CD4-positive, alpha-beta T cell treated with Interleukin-1 beta for 1 hour (primary cell): ENCODE measurements at regions not wholly inside any gene's neighbourhood (a gene's known extent, or its start where the extent isn't known, plus 50 kb on each side); places are given as distances from the start of the nearest gene placed in this dataset.

ENCODE experiments used
- DNase-seq, 2 donors: peaks; one replicate each; pipeline ENCODE4 v3.0.0-alpha.2; 2020 to 2022

DNA sequence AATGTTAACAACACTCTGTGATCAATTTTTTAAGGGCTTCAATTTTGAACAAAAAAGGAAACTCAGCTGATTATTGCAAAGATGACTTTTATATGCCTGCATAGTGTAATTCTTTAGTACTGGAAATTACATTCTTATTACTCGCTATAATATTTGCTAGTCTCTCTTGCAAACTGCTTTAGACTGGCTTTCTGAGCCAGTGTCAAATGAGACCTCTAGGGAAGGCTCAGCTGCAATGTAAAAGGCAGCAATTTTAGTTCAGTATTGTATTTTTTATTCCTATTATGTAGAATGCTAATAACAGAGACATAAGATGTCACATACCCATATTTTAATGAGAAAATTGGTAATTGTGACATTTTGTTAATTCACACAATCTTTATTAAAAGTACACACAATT lies 338.1 kb upstream of the LYPLAL1 start:
- DNase-seq: no peak

GRCh38 chr1:218836264-218836663 lies 337.4 kb upstream of the LYPLAL1 start:
- no peak for DNase-seq

GRCh38 chr1:218837051-218837450 lies 336.6 kb upstream of the LYPLAL1 start:
- DNase-seq: no peak

DNA sequence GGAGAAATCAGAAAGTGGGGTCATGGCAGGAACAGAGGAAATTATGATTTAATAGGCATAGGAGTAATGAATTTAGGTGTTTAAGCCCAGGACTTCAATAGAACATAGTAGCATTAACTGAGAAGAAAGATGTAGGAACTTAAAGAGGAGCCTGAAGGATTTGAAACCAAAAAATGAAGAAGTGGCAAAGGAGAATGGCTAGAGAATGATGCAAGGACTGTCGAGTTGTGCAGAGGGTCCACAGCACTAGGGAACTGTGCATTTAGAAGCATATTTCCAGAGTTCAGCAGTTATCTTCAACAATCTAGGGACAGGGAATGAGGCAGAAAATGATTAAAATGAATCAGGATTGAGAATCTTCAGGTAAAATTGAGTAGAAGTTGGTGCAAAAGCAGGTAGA lies 328.1 kb upstream of the LYPLAL1 start:
- no peak for DNase-seq

DNA sequence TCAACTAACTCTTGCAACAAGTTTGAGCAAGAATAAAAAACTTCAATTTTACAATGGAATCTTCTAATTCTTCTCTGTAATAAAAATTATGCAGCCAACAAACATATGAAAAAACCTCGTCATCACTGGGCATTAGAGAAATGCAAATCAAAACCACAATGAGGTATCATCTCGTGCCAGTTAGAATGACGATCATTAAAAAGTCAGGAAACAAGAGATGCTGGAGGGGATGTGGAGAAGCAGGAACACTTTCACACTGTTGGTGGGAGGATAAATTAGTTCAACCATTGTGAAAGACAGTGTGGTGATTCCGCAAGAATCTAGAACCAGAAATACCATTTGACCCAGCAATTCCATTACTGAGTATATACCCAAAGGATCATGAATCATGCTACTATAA lies 327.5 kb upstream of the LYPLAL1 start:
- no peak for DNase-seq

GRCh38 chr1:218847089-218847768 lies 326.4 kb upstream of the LYPLAL1 start:
- no peak for DNase-seq

DNA sequence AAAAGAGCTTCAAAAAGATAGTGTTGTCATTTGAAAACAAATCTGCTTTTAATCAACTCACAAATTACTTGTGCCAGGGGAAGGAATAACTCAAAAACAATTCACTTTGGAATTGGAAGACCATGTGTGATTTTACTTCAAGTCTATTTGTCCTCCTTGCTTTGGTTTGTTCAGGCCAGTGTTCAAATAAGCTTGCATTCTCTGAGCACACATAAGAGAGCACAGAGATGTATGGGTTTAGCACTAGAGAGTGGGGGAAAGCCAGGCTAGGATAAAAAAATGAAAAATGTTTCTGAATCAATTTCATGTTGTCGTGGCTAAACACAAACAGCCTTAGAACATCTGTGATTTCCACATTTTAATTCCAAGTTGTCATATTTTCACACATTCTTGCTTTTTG lies 325.7 kb upstream of the LYPLAL1 start:
- no peak for DNase-seq

DNA sequence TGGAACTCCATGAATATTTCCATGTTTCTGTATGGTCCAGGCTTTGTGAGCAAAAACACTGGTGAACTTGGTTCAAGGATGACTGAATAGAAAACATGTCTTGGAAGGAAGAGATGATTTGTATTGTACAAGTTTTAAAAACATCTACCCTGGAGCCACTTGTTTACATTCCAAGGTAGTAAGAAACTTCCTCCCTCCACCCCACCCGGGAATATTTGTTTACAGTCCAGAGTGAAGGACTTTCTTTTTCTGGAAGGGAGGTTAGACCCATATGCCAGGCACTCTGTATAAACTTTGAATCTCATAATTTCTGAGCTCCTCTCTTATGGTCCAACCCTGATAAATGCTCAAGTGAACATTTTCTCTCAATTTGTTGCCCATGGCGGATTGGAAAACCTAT lies 323.3 kb upstream of the LYPLAL1 start:
- DNase-seq: no peak

GRCh38 chr1:218851586-218851985 lies 322.1 kb upstream of the LYPLAL1 start:
- no peak for DNase-seq

- no peak for DNase-seq
Observed at GRCh38 chr1:218852527-218852926, 321.2 kb upstream of the LYPLAL1 start.

GRCh38 chr1:218863987-218864386 lies 309.7 kb upstream of the LYPLAL1 start:
- no peak for DNase-seq

DNA sequence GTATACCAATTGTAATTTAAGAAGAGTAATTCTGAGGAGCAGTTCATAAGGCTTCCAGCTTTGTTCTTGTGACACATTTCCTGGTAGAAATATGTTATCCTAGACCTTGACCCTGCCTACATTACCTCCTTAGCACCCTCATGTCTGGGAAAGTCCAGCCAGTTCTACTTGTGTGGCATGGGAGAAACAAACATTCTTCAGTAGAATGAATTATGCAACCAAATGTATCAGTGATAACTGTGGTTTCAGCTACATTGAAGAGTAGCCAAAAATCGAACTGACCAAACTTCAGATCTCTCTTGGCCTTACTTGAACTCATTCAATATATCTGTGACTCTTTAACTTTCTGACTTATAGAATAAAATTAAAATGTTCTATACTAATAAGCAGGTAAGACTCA lies 308.1 kb upstream of the LYPLAL1 start:
- DNase-seq: no peak

DNA sequence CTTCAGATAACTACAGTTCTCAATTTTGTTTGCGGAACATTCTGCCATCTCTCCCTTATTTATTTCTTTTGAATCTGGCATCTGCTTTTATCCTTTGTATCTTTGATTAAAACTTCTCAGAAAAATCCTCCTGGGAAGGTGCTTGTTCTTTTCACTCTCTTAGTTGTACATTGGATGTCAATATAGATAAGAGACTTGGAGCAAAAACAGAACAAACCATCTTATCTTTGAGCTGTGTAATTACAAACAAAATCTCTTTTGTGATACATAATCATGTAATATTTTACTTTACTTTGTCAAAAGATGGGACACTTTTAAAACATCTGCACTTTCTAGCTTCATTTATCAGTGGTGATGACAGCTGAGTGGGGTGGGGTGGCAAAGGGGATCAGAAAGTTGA lies 307.2 kb upstream of the LYPLAL1 start:
- no peak for DNase-seq

GRCh38 chr1:218867066-218867465 lies 306.6 kb upstream of the LYPLAL1 start:
- no peak for DNase-seq

- no peak for DNase-seq
Observed at GRCh38 chr1:218867941-218868626, 305.6 kb upstream of the LYPLAL1 start.

GRCh38 chr1:218869276-218869675 lies 304.4 kb upstream of the LYPLAL1 start:
- no peak for DNase-seq

DNA sequence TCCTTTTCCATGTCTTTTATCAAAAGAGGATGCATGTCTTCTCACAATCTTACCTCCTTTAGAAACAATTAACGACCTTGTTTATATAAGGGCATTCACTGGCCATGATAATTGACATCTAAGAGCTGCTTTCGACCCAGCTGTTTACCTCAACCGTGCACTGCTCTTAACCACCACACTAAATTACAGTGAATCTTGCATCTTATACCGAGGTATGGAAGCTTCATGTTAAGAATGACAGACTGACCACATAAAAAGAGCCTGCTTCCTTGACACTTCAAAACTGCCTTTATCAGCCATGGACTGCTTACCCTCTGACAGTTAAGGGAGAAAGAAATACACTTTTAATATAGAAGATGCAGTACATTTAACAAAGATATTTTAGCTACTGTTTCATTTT lies 301.7 kb upstream of the LYPLAL1 start:
- DNase-seq: no peak

DNA sequence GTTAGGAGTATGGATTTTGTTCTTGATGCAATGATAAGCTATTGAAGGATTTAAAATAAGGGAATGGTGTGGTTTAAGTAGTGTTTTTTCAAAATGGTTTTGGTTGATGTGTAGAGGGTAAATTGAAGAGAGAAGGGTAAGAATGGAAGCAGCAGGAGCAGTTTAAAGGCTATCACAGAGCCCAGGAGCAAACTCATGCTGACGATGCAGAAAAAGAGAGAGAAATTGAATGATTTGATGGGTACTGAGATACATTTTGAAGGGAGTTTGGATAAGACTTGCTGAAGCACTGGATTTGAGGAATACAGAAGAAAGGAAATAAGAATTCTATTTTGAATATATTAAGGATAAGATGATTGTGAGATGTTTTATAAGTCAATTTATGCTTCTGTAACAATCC lies 300.8 kb upstream of the LYPLAL1 start:
- no peak for DNase-seq

DNA sequence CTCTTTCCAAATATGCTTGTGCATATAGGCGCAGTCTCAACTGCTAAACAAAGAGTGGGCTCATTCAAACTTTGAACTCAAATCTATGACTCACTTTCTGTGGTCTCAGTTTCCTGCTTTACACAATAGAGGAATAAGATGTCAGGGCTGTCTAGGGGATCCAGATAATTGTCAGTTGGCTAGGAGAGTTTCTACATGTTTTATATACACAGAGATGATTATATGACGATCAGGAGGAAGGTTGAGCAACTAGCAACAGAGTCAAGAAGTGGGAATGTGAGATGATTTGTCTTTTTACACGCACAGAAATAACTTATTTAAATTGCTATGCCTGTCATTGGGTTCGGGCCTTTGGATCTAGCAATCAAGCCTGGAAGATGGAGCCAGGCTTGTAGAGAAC lies 299.4 kb upstream of the LYPLAL1 start:
- no peak for DNase-seq

DNA sequence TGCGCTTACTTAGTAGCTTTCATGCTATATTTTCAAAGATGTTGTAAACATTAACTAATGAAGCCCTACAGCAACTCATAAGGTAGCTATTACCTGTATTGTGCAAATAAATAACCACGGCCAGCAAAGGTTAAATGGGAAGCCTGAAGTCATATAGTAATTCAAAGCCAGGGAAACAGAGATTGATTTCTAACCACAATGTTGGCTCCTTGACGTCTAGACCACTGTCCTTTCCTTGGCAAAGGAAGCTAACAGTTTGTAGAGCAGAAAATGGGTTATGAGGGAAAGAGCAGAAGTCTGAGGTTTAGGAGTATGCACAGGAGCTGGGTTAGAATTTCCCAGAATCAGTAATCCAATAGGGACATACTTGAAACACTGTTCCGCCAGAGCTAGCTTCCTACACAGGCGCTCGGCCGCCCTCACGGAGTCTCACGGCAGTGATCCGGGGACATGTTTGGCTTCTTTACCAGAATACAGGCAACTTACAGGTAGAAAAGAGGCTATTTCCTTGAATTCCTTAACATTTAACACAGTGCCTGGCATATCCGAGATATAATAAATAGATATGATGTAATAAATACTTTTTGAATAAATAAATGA lies 298.8 kb upstream of the LYPLAL1 start:
- DNase-seq: no peak

- no peak for DNase-seq
Observed at GRCh38 chr1:218878369-218878768, 295.3 kb upstream of the LYPLAL1 start.

- no peak for DNase-seq
Observed at GRCh38 chr1:218880484-218881060, 293.1 kb upstream of the LYPLAL1 start.

DNA sequence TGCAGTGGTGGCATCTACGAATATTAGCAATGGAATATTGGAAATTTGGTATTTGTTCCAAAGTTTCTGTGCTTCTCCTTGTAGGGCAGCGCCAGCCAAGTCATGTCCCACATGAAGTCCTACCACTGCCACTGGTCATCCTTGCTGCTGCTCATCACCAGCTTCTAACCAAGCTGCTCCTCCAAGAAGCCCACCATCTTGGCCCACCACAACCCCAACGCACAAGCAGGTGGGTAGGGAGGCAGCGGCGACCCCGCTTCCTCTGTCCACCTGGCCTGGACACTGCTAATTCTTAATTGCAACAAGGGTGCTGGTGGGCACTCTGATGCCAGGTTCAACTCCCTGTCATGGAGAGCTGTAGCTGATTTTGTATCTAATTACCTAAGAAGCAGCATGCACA lies 291.2 kb upstream of the LYPLAL1 start:
- DNase-seq: no peak
